HCT116 (cell line): ENCODE measurements at regions not wholly inside any gene's neighbourhood (a gene's known extent, or its start where the extent isn't known, plus 50 kb on each side); places are given as distances from the start of the nearest gene placed in this dataset.

Source experiments
- ATAC-seq: fragments of 200-7000 bp; cut with Tn5 transposase; 2 replicates; pipeline ENCODE4 v1.9.1; 2020; ENCODE audit warnings: mild to moderate bottlenecking, moderate library complexity
- BruUV-seq: library from RNA; stranded (reverse); fragments of 400-500 nt; replicated peaks from 2 replicates; lab custom pipeline; 2021; lab: Mats Ljungman, UMichigan
- CTCF ChIA-PET: fragments of 300-600 bp; sonication (Branson Sonifier 250); formaldehyde crosslinking; loops from one replicate; lab custom pipeline; 2021; ENCODE audit warnings: antibody characterized with exemption; lab: Charles Lee
- POLR2A ChIA-PET: fragments of 300-600, 350-600 bp; sonication (Branson Sonifier 250); formaldehyde crosslinking; loops from one replicate; lab custom pipeline; 2021; ENCODE audit warnings: antibody characterized with exemption; lab: Charles Lee
- RAD21 ChIA-PET, 2 experiments: fragments of 300-600 bp; sonication (Branson Sonifier 250); formaldehyde crosslinking; loops; one replicate each; lab custom pipeline; 2023; ENCODE audit warnings: low total read pairs in 2 of 2; ENCODE audit not compliant: uncharacterized antibody in 2 of 2, unreplicated experiment in 2 of 2, low non-redundant PET in 1 of 2; lab: Charles Lee
- DNase-seq: peaks from one replicate; pipeline ENCODE4 v3.0.0-alpha.2; 2010; ENCODE audit warnings: low read depth, low spot score
- H2AFZ ChIP-seq: fragments of 200-600 bp; shearing (Covaris generic), sonication (generic); 2 replicates; pipeline ENCODE4 v1.6.1; 2017; ENCODE audit warnings: low read depth, mixed run types, mixed read lengths, antibody characterized with exemption, low read length; ENCODE audit not compliant: poor library complexity, severe bottlenecking
- H3K27ac ChIP-seq: 2 replicates; pipeline ENCODE4 v1.5.1; 2012; ENCODE audit warnings: low read depth, low read length
- H3K27me3 ChIP-seq: fragments of 200-600 bp; sonication (generic); 2 replicates; pipeline ENCODE4 v1.6.1; 2016; ENCODE audit warnings: mixed run types, low read length, mixed read lengths; ENCODE audit not compliant: insufficient read depth
- H3K36me3 ChIP-seq, 2 experiments: fragments of 200-500 bp in 1 of 2; fragments of 200-600 bp in 1 of 2; sonication (Bioruptor generic) in 1 of 2; sonication (generic) in 1 of 2; 2 replicates each; pipeline versions ENCODE4 v1.5.1 to v1.6.1; 2014 to 2016; ENCODE audit warnings: low read length in 2 of 2, inconsistent platforms in 1 of 2, mixed read lengths in 1 of 2, mixed run types in 1 of 2; ENCODE audit not compliant: insufficient read depth in 2 of 2, control insufficient read depth in 1 of 2
- H3K4me1 ChIP-seq, 2 experiments: fragments of 200-600 bp in 1 of 2; sonication (generic) in 1 of 2; 2 replicates each; pipeline versions ENCODE4 v1.5.1 to v1.6.1; 2012 to 2017; ENCODE audit warnings: low read length in 2 of 2, inconsistent platforms in 1 of 2, mild to moderate bottlenecking in 1 of 2, mixed read lengths in 1 of 2, mixed run types in 1 of 2, moderate library complexity in 1 of 2; ENCODE audit not compliant: insufficient read depth in 2 of 2, control insufficient read depth in 1 of 2
- H3K4me2 ChIP-seq: fragments of 200-600 bp; sonication (generic); 2 replicates; pipeline ENCODE4 v1.6.1; 2017; ENCODE audit warnings: mixed run types, low read length, mixed read lengths
- H3K4me3 ChIP-seq, 2 experiments: fragments of 200-600 bp in 1 of 2; sonication (generic) in 1 of 2; replicated peaks in 1 of 2; 2 replicates each; pipeline ENCODE4 v1.5.1; 2011 to 2016; ENCODE audit warnings: low read length in 2 of 2, control low read depth in 1 of 2, low read depth in 1 of 2, mild to moderate bottlenecking in 1 of 2, mixed read lengths in 1 of 2, mixed run types in 1 of 2
- H3K79me2 ChIP-seq: fragments of 200-600 bp; sonication (generic); 2 replicates; pipeline ENCODE4 v1.6.1; 2017; ENCODE audit warnings: mild to moderate bottlenecking, mixed run types, low read length, moderate library complexity, mixed read lengths; ENCODE audit not compliant: insufficient read depth
- H3K9ac ChIP-seq: fragments of 200-600 bp; sonication (generic); 2 replicates; pipeline ENCODE4 v1.6.1; 2016; ENCODE audit warnings: low read length, mixed read lengths
- H3K9me2 ChIP-seq: fragments of 200-600 bp; sonication (generic), shearing (Covaris generic); 2 replicates; pipeline ENCODE4 v1.6.1; 2017; ENCODE audit warnings: mixed run types, mild to moderate bottlenecking, moderate library complexity; ENCODE audit not compliant: insufficient read depth
- H3K9me3 ChIP-seq, 2 experiments: fragments of 200-500 bp in 1 of 2; fragments of 200-600 bp in 1 of 2; sonication (Bioruptor generic) in 1 of 2; sonication (generic) in 1 of 2; 2 replicates each; pipeline ENCODE4 v1.6.1; 2014 to 2017; ENCODE audit warnings: low read length in 2 of 2, mixed read lengths in 2 of 2, inconsistent platforms in 1 of 2, low read depth in 1 of 2, mild to moderate bottlenecking in 1 of 2, mixed run types in 1 of 2, moderate library complexity in 1 of 2; ENCODE audit not compliant: control insufficient read depth in 1 of 2, insufficient read depth in 1 of 2
- H4K20me1 ChIP-seq: fragments of 200-600 bp; sonication (generic), shearing (Covaris generic); 2 replicates; pipeline ENCODE4 v1.6.1; 2017; ENCODE audit warnings: mixed run types, mild to moderate bottlenecking, moderate library complexity; ENCODE audit not compliant: insufficient read depth
- ATF3 ChIP-seq: IDR thresholded peaks from 2 replicates; pipeline ENCODE4 v1.6.1; 2012
- EGR1 ChIP-seq: IDR thresholded peaks from 2 replicates; pipeline ENCODE4 v1.6.1; 2012; ENCODE audit warnings: low read depth
- ELF1 ChIP-seq: IDR thresholded peaks from 2 replicates; pipeline ENCODE4 v1.6.1; 2012; ENCODE audit warnings: low read depth, borderline replicate concordance
- EZH2 ChIP-seq: fragments of 200-600 bp; sonication (generic); IDR thresholded peaks from 2 replicates; pipeline ENCODE4 v1.6.1; 2017; ENCODE audit warnings: antibody characterized with exemption, mixed run types
- EZH2phosphoT487 ChIP-seq: fragments of 200-600 bp; IDR thresholded peaks from 2 replicates; pipeline ENCODE4 v1.6.1; 2018; ENCODE audit warnings: antibody characterized with exemption, borderline replicate concordance
- FOSL1 ChIP-seq: IDR thresholded peaks from 2 replicates; pipeline ENCODE4 v1.6.1; 2012; ENCODE audit warnings: low read depth
- JUND ChIP-seq: IDR thresholded peaks from 2 replicates; pipeline ENCODE4 v1.6.1; 2012
- MAX ChIP-seq: IDR thresholded peaks from 2 replicates; pipeline ENCODE4 v1.6.1; 2012
- POLR2A ChIP-seq: IDR thresholded peaks from 2 replicates; pipeline ENCODE4 v1.7.0; 2011; ENCODE audit warnings: borderline replicate concordance; ENCODE audit not compliant: insufficient read depth, insufficient read length; ENCODE audit errors: extremely low read depth
- POLR2AphosphoS5 ChIP-seq: IDR thresholded peaks from 2 replicates; pipeline ENCODE4 v1.6.1; 2011; ENCODE audit warnings: mild to moderate bottlenecking, low read depth, low read length, moderate library complexity
- RAD21 ChIP-seq: IDR thresholded peaks from 2 replicates; pipeline ENCODE4 v1.6.1; 2012; ENCODE audit warnings: low read depth, mild to moderate bottlenecking
- SP1 ChIP-seq: IDR thresholded peaks from 2 replicates; pipeline ENCODE4 v1.6.1; 2012; ENCODE audit warnings: low read depth
- SRF ChIP-seq: IDR thresholded peaks from 2 replicates; pipeline ENCODE4 v1.6.1; 2012; ENCODE audit warnings: low read depth
- TCF7L2 ChIP-seq: IDR thresholded peaks from 2 replicates; pipeline ENCODE4 v1.7.0; 2011; ENCODE audit warnings: borderline replicate concordance, inconsistent platforms; ENCODE audit not compliant: insufficient read depth, insufficient read length; ENCODE audit errors: extremely low read depth
- YY1 ChIP-seq: IDR thresholded peaks from 2 replicates; pipeline ENCODE4 v1.6.1; 2011; ENCODE audit warnings: low read length, low read depth, moderate library complexity, mild to moderate bottlenecking; ENCODE audit not compliant: insufficient replicate concordance; ENCODE audit errors: extremely low read depth
- ZFX ChIP-seq: fragments of 450-650 bp; IDR thresholded peaks from 2 replicates; pipeline ENCODE4 v1.6.1; 2017
- ZNF274 ChIP-seq: fragments of 200-500 bp; sonication (Bioruptor generic); IDR thresholded peaks from 2 replicates; pipeline ENCODE4 v1.6.1; 2014; ENCODE audit warnings: mild to moderate bottlenecking, low read depth, low read length, inconsistent platforms
- intact Hi-C: fragments of 100-400 bp; cut with micrococcal nuclease; formaldehyde crosslinking; loops from 2 replicates; pipeline ENCODE4 v1.10.0; 2022
- TF ChIP-seq, protein P1 (sequence below): IDR thresholded peaks from 2 replicates; pipeline ENCODE4 v1.6.1; 2012; ENCODE audit warnings: low read depth
- TF ChIP-seq, protein P2 (sequence below), 3 experiments: fragments of 200-600 bp in 1 of 3; sonication (generic) in 1 of 3; IDR thresholded peaks in 2 of 3; conservative IDR thresholded peaks in 1 of 3; 2 replicates each; pipeline ENCODE4 v1.5.1; 2012 to 2017; ENCODE audit warnings: low read depth in 2 of 3, low read length in 2 of 3, antibody characterized with exemption in 1 of 3, borderline replicate concordance in 1 of 3, control low read depth in 1 of 3, mild to moderate bottlenecking in 1 of 3, mixed read lengths in 1 of 3, mixed run types in 1 of 3, moderate library complexity in 1 of 3; ENCODE audit not compliant: insufficient read depth in 1 of 3
- TF ChIP-seq, protein P3 (sequence below): IDR thresholded peaks from 2 replicates; pipeline ENCODE4 v1.6.1; 2011; ENCODE audit warnings: mild to moderate bottlenecking, low read length, moderate library complexity; ENCODE audit not compliant: insufficient replicate concordance; ENCODE audit errors: extremely low read depth

DNA sequence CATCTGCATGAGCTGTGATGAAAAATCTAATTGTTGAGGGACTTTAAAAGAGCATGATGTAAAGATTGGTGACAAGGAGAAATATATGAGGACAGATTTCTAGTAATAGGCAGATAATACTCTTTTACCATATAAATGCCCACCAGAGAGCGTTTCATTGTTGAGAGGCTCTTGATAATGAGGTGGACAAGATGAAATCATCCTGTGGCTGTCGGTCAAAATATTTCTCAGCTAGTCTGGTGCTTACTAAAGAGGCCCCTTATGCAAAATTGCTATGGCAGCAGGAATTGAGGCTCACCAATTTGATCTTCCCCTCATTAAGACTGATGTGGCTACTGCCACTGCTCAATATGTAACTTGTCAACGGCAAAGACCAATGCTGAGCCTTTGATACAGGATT is 225.0 kb upstream of the RASGRP1 start:
- no peak for DNase-seq
- Histone ChIP-seq H3K4me3 (no peak overlapping the region), H3K36me3 (no peaks in the 10 kb centered on the region), H3K79me2 (no peaks in the 10 kb centered on the region), H3K27ac (no peak overlapping the region), H2AFZ (no peak overlapping the region), H3K9me2 (no peaks in the 10 kb centered on the region), H3K9ac (no peak overlapping the region), H3K27me3 (peaks cover 20% of the 10 kb centered on the region), H4K20me1 (no peaks in the 10 kb centered on the region), H3K9me3 (no peaks in the 10 kb centered on the region), H3K4me1 (no peaks in the 10 kb centered on the region), H3K4me2 (no peak overlapping the region)
- ChIA-PET RAD21 (no interaction called here), CTCF (no interaction called here), POLR2A (no interaction called here)
- intact Hi-C loops = no loop called here
- no TSS peak for BruUV-seq
- TF ChIP-seq JUND (no peak), EZH2phosphoT487 (no peak), EGR1 (no peak), RAD21 (no peak), TCF7L2 (no peak), YY1 (no peak), POLR2AphosphoS5 (no peak), ATF3 (no peak), ELF1 (no peak), MAX (no peak), EZH2 (no peak), FOSL1 (no peak), SP1 (no peak), SRF (no peak), ZFX (no peak), POLR2A (no peak), ZNF274 (no peak)
- TF ChIP-seq, protein P1, sequence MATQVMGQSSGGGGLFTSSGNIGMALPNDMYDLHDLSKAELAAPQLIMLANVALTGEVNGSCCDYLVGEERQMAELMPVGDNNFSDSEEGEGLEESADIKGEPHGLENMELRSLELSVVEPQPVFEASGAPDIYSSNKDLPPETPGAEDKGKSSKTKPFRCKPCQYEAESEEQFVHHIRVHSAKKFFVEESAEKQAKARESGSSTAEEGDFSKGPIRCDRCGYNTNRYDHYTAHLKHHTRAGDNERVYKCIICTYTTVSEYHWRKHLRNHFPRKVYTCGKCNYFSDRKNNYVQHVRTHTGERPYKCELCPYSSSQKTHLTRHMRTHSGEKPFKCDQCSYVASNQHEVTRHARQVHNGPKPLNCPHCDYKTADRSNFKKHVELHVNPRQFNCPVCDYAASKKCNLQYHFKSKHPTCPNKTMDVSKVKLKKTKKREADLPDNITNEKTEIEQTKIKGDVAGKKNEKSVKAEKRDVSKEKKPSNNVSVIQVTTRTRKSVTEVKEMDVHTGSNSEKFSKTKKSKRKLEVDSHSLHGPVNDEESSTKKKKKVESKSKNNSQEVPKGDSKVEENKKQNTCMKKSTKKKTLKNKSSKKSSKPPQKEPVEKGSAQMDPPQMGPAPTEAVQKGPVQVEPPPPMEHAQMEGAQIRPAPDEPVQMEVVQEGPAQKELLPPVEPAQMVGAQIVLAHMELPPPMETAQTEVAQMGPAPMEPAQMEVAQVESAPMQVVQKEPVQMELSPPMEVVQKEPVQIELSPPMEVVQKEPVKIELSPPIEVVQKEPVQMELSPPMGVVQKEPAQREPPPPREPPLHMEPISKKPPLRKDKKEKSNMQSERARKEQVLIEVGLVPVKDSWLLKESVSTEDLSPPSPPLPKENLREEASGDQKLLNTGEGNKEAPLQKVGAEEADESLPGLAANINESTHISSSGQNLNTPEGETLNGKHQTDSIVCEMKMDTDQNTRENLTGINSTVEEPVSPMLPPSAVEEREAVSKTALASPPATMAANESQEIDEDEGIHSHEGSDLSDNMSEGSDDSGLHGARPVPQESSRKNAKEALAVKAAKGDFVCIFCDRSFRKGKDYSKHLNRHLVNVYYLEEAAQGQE = no peak
- TF ChIP-seq, protein P2, sequence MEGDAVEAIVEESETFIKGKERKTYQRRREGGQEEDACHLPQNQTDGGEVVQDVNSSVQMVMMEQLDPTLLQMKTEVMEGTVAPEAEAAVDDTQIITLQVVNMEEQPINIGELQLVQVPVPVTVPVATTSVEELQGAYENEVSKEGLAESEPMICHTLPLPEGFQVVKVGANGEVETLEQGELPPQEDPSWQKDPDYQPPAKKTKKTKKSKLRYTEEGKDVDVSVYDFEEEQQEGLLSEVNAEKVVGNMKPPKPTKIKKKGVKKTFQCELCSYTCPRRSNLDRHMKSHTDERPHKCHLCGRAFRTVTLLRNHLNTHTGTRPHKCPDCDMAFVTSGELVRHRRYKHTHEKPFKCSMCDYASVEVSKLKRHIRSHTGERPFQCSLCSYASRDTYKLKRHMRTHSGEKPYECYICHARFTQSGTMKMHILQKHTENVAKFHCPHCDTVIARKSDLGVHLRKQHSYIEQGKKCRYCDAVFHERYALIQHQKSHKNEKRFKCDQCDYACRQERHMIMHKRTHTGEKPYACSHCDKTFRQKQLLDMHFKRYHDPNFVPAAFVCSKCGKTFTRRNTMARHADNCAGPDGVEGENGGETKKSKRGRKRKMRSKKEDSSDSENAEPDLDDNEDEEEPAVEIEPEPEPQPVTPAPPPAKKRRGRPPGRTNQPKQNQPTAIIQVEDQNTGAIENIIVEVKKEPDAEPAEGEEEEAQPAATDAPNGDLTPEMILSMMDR (IDR thresholded peaks at IDR 0.05 in 2 of 3, conservative IDR thresholded peaks at IDR 0.05 in 1 of 3; ENCODE audit: borderline replicate concordance in 1 of 3, insufficient read depth in 1 of 3, low read depth in 2 of 3, low read length in 2 of 3) = no peak
- TF ChIP-seq, protein P3, sequence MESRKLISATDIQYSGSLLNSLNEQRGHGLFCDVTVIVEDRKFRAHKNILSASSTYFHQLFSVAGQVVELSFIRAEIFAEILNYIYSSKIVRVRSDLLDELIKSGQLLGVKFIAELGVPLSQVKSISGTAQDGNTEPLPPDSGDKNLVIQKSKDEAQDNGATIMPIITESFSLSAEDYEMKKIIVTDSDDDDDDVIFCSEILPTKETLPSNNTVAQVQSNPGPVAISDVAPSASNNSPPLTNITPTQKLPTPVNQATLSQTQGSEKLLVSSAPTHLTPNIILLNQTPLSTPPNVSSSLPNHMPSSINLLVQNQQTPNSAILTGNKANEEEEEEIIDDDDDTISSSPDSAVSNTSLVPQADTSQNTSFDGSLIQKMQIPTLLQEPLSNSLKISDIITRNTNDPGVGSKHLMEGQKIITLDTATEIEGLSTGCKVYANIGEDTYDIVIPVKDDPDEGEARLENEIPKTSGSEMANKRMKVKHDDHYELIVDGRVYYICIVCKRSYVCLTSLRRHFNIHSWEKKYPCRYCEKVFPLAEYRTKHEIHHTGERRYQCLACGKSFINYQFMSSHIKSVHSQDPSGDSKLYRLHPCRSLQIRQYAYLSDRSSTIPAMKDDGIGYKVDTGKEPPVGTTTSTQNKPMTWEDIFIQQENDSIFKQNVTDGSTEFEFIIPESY = no peak
- ATAC-seq = no peak
